GM21786 (cell line): ENCODE measurements at regions not wholly inside any gene's neighbourhood (a gene's known extent, or its start where the extent isn't known, plus 50 kb on each side); places are given as distances from the start of the nearest gene placed in this dataset.
"Not testable (repeated sequence)": the region's sequence is repeated elsewhere in the genome, so short reads cannot be mapped to it uniquely, and the experiment has no call there.

Experiments
- ATAC-seq: cut with Tn5 transposase; IDR thresholded peaks from one replicate; pipeline ENCODE4 v1.9.1; 2021; ENCODE audit not compliant: unreplicated experiment

GRCh38 chr2:58634653-58635370, 393.7 kb upstream of the FANCL start:
- no peak for ATAC-seq

GRCh38 chr2:58633613-58634365, 392.7 kb upstream of the FANCL start:
- no peak for ATAC-seq

- no peak for ATAC-seq
These were observed 390.9 kb upstream of the FANCL start for GRCh38 chr2:58631986-58632385.

- no peak for ATAC-seq
These were observed 388.5 kb upstream of the FANCL start for GRCh38 chr2:58629545-58630119.

GRCh38 chr2:58620896-58621295, 379.8 kb upstream of the FANCL start:
- no peak for ATAC-seq

- no peak for ATAC-seq
These were observed 379.0 kb upstream of the FANCL start for GRCh38 chr2:58620093-58620492.

GRCh38 chr2:58616961-58617360, 375.8 kb upstream of the FANCL start:
- no peak for ATAC-seq

GRCh38 chr2:58614219-58614618, 373.1 kb upstream of the FANCL start:
- ATAC-seq = no peak

- no peak for ATAC-seq
These were observed 371.8 kb upstream of the FANCL start for GRCh38 chr2:58612973-58613372.

- no peak for ATAC-seq
These were observed 368.2 kb upstream of the FANCL start for GRCh38 chr2:58609326-58609725.

GRCh38 chr2:58608146-58608545, 367.0 kb upstream of the FANCL start:
- no peak for ATAC-seq

- ATAC-seq = no peak
These were observed 366.3 kb upstream of the FANCL start for GRCh38 chr2:58607448-58607847.

- ATAC-seq = no peak
These were observed 365.7 kb upstream of the FANCL start for GRCh38 chr2:58606799-58607198.

- ATAC-seq = no peak
These were observed 363.0 kb upstream of the FANCL start for GRCh38 chr2:58604096-58604495.

GRCh38 chr2:58601017-58601416, 359.9 kb upstream of the FANCL start:
- no peak for ATAC-seq

- no peak for ATAC-seq
These were observed 357.0 kb upstream of the FANCL start for GRCh38 chr2:58598171-58598570.

- ATAC-seq = no peak
These were observed 354.6 kb upstream of the FANCL start for GRCh38 chr2:58595714-58596113.

GRCh38 chr2:58594762-58595161, 353.6 kb upstream of the FANCL start:
- no peak for ATAC-seq

GRCh38 chr2:58594175-58594574, 353.1 kb upstream of the FANCL start:
- no peak for ATAC-seq

- ATAC-seq = not testable (repeated sequence)
These were observed 345.1 kb upstream of the FANCL start for GRCh38 chr2:58586178-58586577.

GRCh38 chr2:58585233-58585632, 344.1 kb upstream of the FANCL start:
- ATAC-seq = no peak

- no peak for ATAC-seq
These were observed 343.5 kb upstream of the FANCL start for GRCh38 chr2:58584606-58585118.
